ENCODE measurements at regions not wholly inside any gene's neighbourhood (a gene's known extent, or its start where the extent isn't known, plus 50 kb on each side); places are given as distances from the start of the nearest gene placed in this dataset.
"Not testable (repeated sequence)": the region's sequence is repeated elsewhere in the genome, so short reads cannot be mapped to it uniquely, and the experiment has no call there.

DNA sequence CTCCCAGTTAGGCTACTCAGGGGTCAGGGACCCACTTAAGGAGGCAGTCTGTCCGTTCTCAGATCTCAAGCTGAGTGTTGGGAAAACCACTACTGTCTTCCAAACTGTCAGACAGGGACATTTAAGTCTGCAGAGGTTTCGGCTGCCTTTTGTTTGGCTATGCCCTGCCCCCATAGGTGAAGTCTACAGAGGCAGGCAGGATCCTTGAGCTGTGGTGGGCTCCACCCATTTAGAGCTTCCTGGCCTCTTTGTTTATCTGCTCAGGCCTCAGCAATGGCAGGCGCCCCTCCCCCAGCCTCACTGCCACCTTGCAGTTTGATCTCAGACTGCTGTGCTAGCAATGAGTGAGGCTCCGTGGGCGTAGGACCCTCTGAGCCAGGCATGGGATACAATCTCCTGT is 149.5 kb upstream of the FAM78B start:
- H3K36me3 ChIP-seq (ENCODE audit: control insufficient read depth in 2 of 4, insufficient read depth in 4 of 4, low read length in 3 of 4); H2BK15ac ChIP-seq (ENCODE audit: low read length); H3K4me3 ChIP-seq (ENCODE audit: extremely low read depth in 1 of 4, insufficient read depth in 2 of 4, low read depth in 3 of 4, low read length in 4 of 4); H3K4me2 ChIP-seq (ENCODE audit: insufficient read depth in 1 of 2, low read depth in 2 of 2, low read length in 2 of 2); FAIRE-seq; H3K4me1 ChIP-seq (replicated peaks in 1 of 4; ENCODE audit: control insufficient read depth in 3 of 4, insufficient read depth in 4 of 4, low read length in 3 of 4); H3K56ac ChIP-seq (replicated peaks; ENCODE audit: insufficient read length, low read depth, low read length); H2BK120ac ChIP-seq (replicated peaks; ENCODE audit: low read depth, low read length); H2BK20ac ChIP-seq (ENCODE audit: low read length); H3K79me1 ChIP-seq (ENCODE audit: low read depth, low read length); CTCF ChIA-PET (ENCODE audit: partially characterized antibody); H3K9ac ChIP-seq (replicated peaks in 1 of 4; ENCODE audit: extremely low read depth in 1 of 4, low read depth in 3 of 4, low read length in 3 of 4); H3K18ac ChIP-seq (ENCODE audit: extremely low read depth, low read length); H3K4ac ChIP-seq (replicated peaks; ENCODE audit: insufficient read length, low read depth, low read length); H3K23me2 ChIP-seq (ENCODE audit: low read depth, low read length); H3K27ac ChIP-seq (ENCODE audit: low read depth, low read length); H3K14ac ChIP-seq (ENCODE audit: insufficient read length); H3K79me2 ChIP-seq (ENCODE audit: control insufficient read depth in 1 of 2, insufficient read depth in 2 of 2, low read length in 2 of 2); H2AFZ ChIP-seq (ENCODE audit: low read length); H3K23ac ChIP-seq (ENCODE audit: insufficient read length); H4K20me1 ChIP-seq (replicated peaks in 1 of 2; ENCODE audit: control insufficient read depth in 1 of 2, insufficient read depth in 2 of 2, low read length in 2 of 2); H4K5ac ChIP-seq (ENCODE audit: insufficient read length, low read depth, low read length); H3K27me3 ChIP-seq (replicated peaks in 1 of 4; ENCODE audit: control insufficient read depth in 3 of 4, extremely low read depth in 1 of 4, insufficient read depth in 3 of 4, low read length in 3 of 4); H4K8ac ChIP-seq (ENCODE audit: extremely low read depth, insufficient read depth, low read length); POLR2A ChIA-PET (ENCODE audit: partially characterized antibody); H4K91ac ChIP-seq (replicated peaks; ENCODE audit: insufficient read length, low read length); DNase-seq (ENCODE audit: low read depth in 1 of 2, low spot score in 2 of 2); H2AK5ac ChIP-seq (ENCODE audit: low read depth, low read length); H2BK12ac ChIP-seq (ENCODE audit: low read depth, low read length): not testable (repeated sequence)
- peaks cover 6 to 12% of the 10 kb centered on the region in 2 experiments; a peak in 3 of 4 replicates for H3K9me3 ChIP-seq (ENCODE audit: insufficient read depth in 2 of 2, low read depth in 1 of 2, low read length in 1 of 2)
- WGBS, 2 experiments (ENCODE audit: extremely low coverage in 1 of 2, insufficient coverage in 1 of 2, insufficient read length in 1 of 2, insufficient replicate concordance in 2 of 2, low coverage in 1 of 2, low lambda C conversion rate in 2 of 2, missing lambda C conversion rate in 1 of 2) = 87% methylated on average over 5 of the region's 5 CpGs; no CpG with 5 or more reads in 1 of the 2 experiments
- 0 out of 2 replicates have a peak overlapping the region, but pooled peaks have one; percentile 44 for H2BK5ac ChIP-seq (ENCODE audit: low read depth, low read length)

Measured in H1 (cell line).